IMR-90 (cell line): ENCODE measurements at regions not wholly inside any gene's neighbourhood (a gene's known extent, or its start where the extent isn't known, plus 50 kb on each side); places are given as distances from the start of the nearest gene placed in this dataset.

Experiments used
- ATAC-seq: fragments of 200-7000 bp; cut with Tn5 transposase; 2 replicates; pipeline ENCODE4 v1.9.1; 2020; ENCODE audit warnings: low read depth, mild to moderate bottlenecking, moderate library complexity
- BruUV-seq: library from RNA; stranded (reverse); fragments of 400-500 nt; replicated peaks from 2 replicates; lab custom pipeline; 2021; lab: Mats Ljungman, UMichigan
- CTCF ChIA-PET: fragments of 300-600 bp; formaldehyde crosslinking; extraction: SDS; loops from one replicate; lab custom pipeline; 2021; ENCODE audit warnings: antibody characterized with exemption; lab: Yijun Ruan, JAX
- POLR2A ChIA-PET: fragments of 300-600 bp; sonication (Branson Sonifier 250); formaldehyde crosslinking; loops from one replicate; lab custom pipeline; 2022; ENCODE audit warnings: antibody characterized with exemption; ENCODE audit not compliant: unreplicated experiment; lab: Charles Lee
- DNase-seq: peaks from one replicate; pipeline ENCODE4 v3.0.0; 2013
- H2AFZ ChIP-seq: replicated peaks from 2 replicates; pipeline ENCODE3; 2013; ENCODE audit warnings: low read length, mild to moderate bottlenecking; ENCODE audit not compliant: poor library complexity
- H2AK5ac ChIP-seq: 2 replicates; pipeline ENCODE4 v1.6.1; 2013; ENCODE audit warnings: low read depth, low read length, inconsistent platforms
- H2AK9ac ChIP-seq: replicated peaks from 2 replicates; pipeline ENCODE3; 2013; ENCODE audit warnings: mild to moderate bottlenecking, low read depth, low read length, moderate library complexity; ENCODE audit not compliant: poor library complexity
- H2BK120ac ChIP-seq: 2 replicates; pipeline ENCODE4 v1.6.1; 2013; ENCODE audit warnings: low read depth, low read length, inconsistent platforms
- H2BK15ac ChIP-seq: 3 replicates; pipeline ENCODE4 v1.6.1; 2013; ENCODE audit warnings: low read depth, low read length, inconsistent platforms
- H2BK20ac ChIP-seq: 2 replicates; pipeline ENCODE4 v1.6.1; 2013; ENCODE audit warnings: low read depth, mild to moderate bottlenecking, inconsistent platforms, low read length, moderate library complexity
- H2BK5ac ChIP-seq: 2 replicates; pipeline ENCODE4 v1.6.1; 2013; ENCODE audit warnings: mild to moderate bottlenecking, low read depth, low read length, inconsistent platforms; ENCODE audit not compliant: poor library complexity, severe bottlenecking
- H3K14ac ChIP-seq: replicated peaks from 2 replicates; pipeline ENCODE4 v1.6.1; 2013; ENCODE audit warnings: low read depth, low read length, inconsistent platforms
- H3K18ac ChIP-seq: 2 replicates; pipeline ENCODE4 v1.6.1; 2013; ENCODE audit warnings: low read depth, low read length, control low read depth
- H3K23ac ChIP-seq: 2 replicates; pipeline ENCODE4 v1.6.1; 2013; ENCODE audit warnings: low read depth, low read length, inconsistent platforms
- H3K27ac ChIP-seq: 2 replicates; pipeline ENCODE4 v1.5.1; 2013; ENCODE audit warnings: mild to moderate bottlenecking, control low read depth, low read length; ENCODE audit not compliant: insufficient read depth
- H3K27me3 ChIP-seq: 2 replicates; pipeline ENCODE4 v1.6.1; 2013; ENCODE audit warnings: low read length; ENCODE audit not compliant: control insufficient read depth, insufficient read depth
- H3K36me3 ChIP-seq: 2 replicates; pipeline ENCODE4 v1.6.1; 2013; ENCODE audit warnings: low read length, mixed read lengths; ENCODE audit not compliant: control insufficient read depth, insufficient read depth
- H3K4ac ChIP-seq: 2 replicates; pipeline ENCODE4 v1.6.1; 2013; ENCODE audit warnings: low read depth, low read length, inconsistent platforms
- H3K4me1 ChIP-seq: 2 replicates; pipeline ENCODE4 v1.6.1; 2013; ENCODE audit warnings: low read length, mixed read lengths; ENCODE audit not compliant: control insufficient read depth, insufficient read depth
- H3K4me2 ChIP-seq: 2 replicates; pipeline ENCODE4 v1.6.1; 2013; ENCODE audit warnings: low read depth, mild to moderate bottlenecking, control low read depth, low read length, moderate library complexity
- H3K4me3 ChIP-seq: 2 replicates; pipeline ENCODE4 v1.5.1; 2013; ENCODE audit warnings: low read depth, mild to moderate bottlenecking, control low read depth, low read length, moderate library complexity; ENCODE audit not compliant: insufficient read depth
- H3K56ac ChIP-seq: 2 replicates; pipeline ENCODE4 v1.6.1; 2013; ENCODE audit warnings: low read length, inconsistent platforms; ENCODE audit not compliant: insufficient read depth; ENCODE audit errors: extremely low read depth
- H3K79me1 ChIP-seq, 2 experiments: 2 replicates each; pipeline ENCODE4 v1.6.1; 2013; ENCODE audit warnings: low read length in 2 of 2, inconsistent platforms in 1 of 2, low read depth in 1 of 2
- H3K9ac ChIP-seq: 2 replicates; pipeline ENCODE4 v1.6.1; 2013; ENCODE audit warnings: low read depth, low read length, control low read depth
- H3K9me1 ChIP-seq: 2 replicates; pipeline ENCODE4 v1.6.1; 2013; ENCODE audit warnings: low read length, inconsistent platforms; ENCODE audit not compliant: insufficient read depth
- H3K9me3 ChIP-seq: 2 replicates; pipeline ENCODE4 v1.6.1; 2013; ENCODE audit warnings: low read length; ENCODE audit not compliant: control insufficient read depth, insufficient read depth
- H4K20me1 ChIP-seq: 2 replicates; pipeline ENCODE4 v1.6.1; 2013; ENCODE audit warnings: low read length, inconsistent platforms; ENCODE audit not compliant: insufficient read depth
- H4K5ac ChIP-seq: 2 replicates; pipeline ENCODE4 v1.6.1; 2013; ENCODE audit warnings: mild to moderate bottlenecking, low read depth, low read length, control low read depth
- H4K8ac ChIP-seq, 2 experiments: 2 replicates each; pipeline ENCODE4 v1.6.1; 2013; ENCODE audit warnings: low read depth in 2 of 2, low read length in 2 of 2, control low read depth in 1 of 2, inconsistent platforms in 1 of 2
- H4K91ac ChIP-seq: 2 replicates; pipeline ENCODE4 v1.6.1; 2013; ENCODE audit warnings: low read depth, low read length, inconsistent platforms; ENCODE audit not compliant: insufficient read depth
- CEBPB ChIP-seq: IDR thresholded peaks from 2 replicates; pipeline ENCODE4 v1.6.1; 2012; ENCODE audit warnings: low read depth, low read length, improper control_type of control experiment
- MAFK ChIP-seq: IDR thresholded peaks from 2 replicates; pipeline ENCODE4 v1.6.1; 2012; ENCODE audit warnings: low read depth, low read length, improper control_type of control experiment
- WGBS, 2 experiments: methylation state at CpG; one replicate each; pipeline versions ENCODE4 v1.1.5 to v1.1.7; 2013; ENCODE audit warnings: missing lambda C conversion rate in 2 of 2; ENCODE audit not compliant: insufficient read length in 1 of 2; ENCODE audit errors: extremely low coverage in 2 of 2; 5-methylcytosine and 5-hydroxymethylcytosine counted together
- dilution Hi-C: fragments of 300-500 bp; cut with HindIII; formaldehyde crosslinking; loops from one replicate; pipeline ENCODE4 v1.14.3; 2018; ENCODE audit warnings: low sequenced_read_pairs; ENCODE audit not compliant: unreplicated experiment
- in situ Hi-C: fragments of 300-500 bp; cut with MboI; formaldehyde crosslinking; loops from 3 replicates; pipeline ENCODE4 v1.14.3; 2019; ENCODE audit warnings: low sequenced_read_pairs, inconsistent platforms, mixed read lengths
- intact Hi-C: fragments of 100-400 bp; cut with micrococcal nuclease; formaldehyde crosslinking; loops from 2 replicates; pipeline ENCODE4 v1.10.0; 2022

- no peaks in the 10 kb centered on the region for H3K4me1 ChIP-seq
- H3K4me3 ChIP-seq = no peak overlapping the region
- no TSS peak for BruUV-seq
- H3K27ac ChIP-seq = no peak overlapping the region
- H3K14ac ChIP-seq = no peak overlapping the region
- H3K9me3 ChIP-seq = no peaks in the 10 kb centered on the region
- no peak overlapping the region for H3K56ac ChIP-seq
- no peak overlapping the region for H2AK9ac ChIP-seq
- intact Hi-C loops = no loop called here
- ChIA-PET CTCF (no interaction called here), POLR2A (no interaction called here)
- no peak overlapping the region for H2BK120ac ChIP-seq
- no peak overlapping the region for H2BK20ac ChIP-seq
- no peak overlapping the region for H3K23ac ChIP-seq
- ATAC-seq (no peak), DNase-seq (no peak)
- peaks cover 6% of the 10 kb centered on the region for H3K27me3 ChIP-seq
- no peak overlapping the region for H2AK5ac ChIP-seq
- H3K9me1 ChIP-seq = no peaks in the 10 kb centered on the region
- in situ Hi-C loops = no loop called here
- H3K9ac ChIP-seq = no peak overlapping the region
- H3K4ac ChIP-seq = no peak overlapping the region
- H2AFZ ChIP-seq = no peak overlapping the region
- H4K5ac ChIP-seq = no peak overlapping the region
- TF ChIP-seq MAFK (no peak), CEBPB (0 out of 2 replicates have a peak, but pooled peaks have one; percentile 15)
- H4K91ac ChIP-seq = no peak overlapping the region
- H3K79me1 ChIP-seq = no peaks in the 10 kb centered on the region
- no peaks in the 10 kb centered on the region for H4K20me1 ChIP-seq
- dilution Hi-C loops = no loop called here
- no peak overlapping the region for H2BK15ac ChIP-seq
- no peak overlapping the region for H2BK5ac ChIP-seq
- no peak overlapping the region for H4K8ac ChIP-seq
- H3K18ac ChIP-seq = no peak overlapping the region
- H3K4me2 ChIP-seq = no peak overlapping the region
- no CpG with 5 or more reads among the region's 4 CpGs for WGBS, 2 experiments
- H3K36me3 ChIP-seq = no peaks in the 10 kb centered on the region
Measured at GRCh38 chr15:34700891-34701427, 53.8 kb downstream of the GJD2 start.
